K562 (cell line): ENCODE measurements at regions not wholly inside any gene's neighbourhood (a gene's known extent, or its start where the extent isn't known, plus 50 kb on each side); places are given as distances from the start of the nearest gene placed in this dataset.
"Not testable (repeated sequence)": the region's sequence is repeated elsewhere in the genome, so short reads cannot be mapped to it uniquely, and the experiment has no call there.

Source experiments
- ATAC-seq: fragments of 200-7000 bp; cut with Tn5 transposase; 3 replicates; pipeline ENCODE4 v1.9.1; 2020; ENCODE audit warnings: moderate library complexity
- BruUV-seq: library from RNA; stranded (reverse); fragments of 400-500 nt; replicated peaks from 2 replicates; lab custom pipeline; 2021; lab: Mats Ljungman, UMichigan
- CTCF ChIA-PET: fragments of 300-600 bp; formaldehyde crosslinking; extraction: SDS; loops from one replicate; lab custom pipeline; 2021; ENCODE audit warnings: low intra/inter-chr PET ratio; lab: Yijun Ruan, JAX
- POLR2A ChIA-PET: fragments of 300-600, 350-650 bp; sonication (Branson Sonifier 250); formaldehyde crosslinking; extraction: SDS; loops from one replicate; lab custom pipeline; 2021; ENCODE audit warnings: antibody characterized with exemption, inconsistent platforms; lab: Yijun Ruan, JAX
- DNase-seq, 4 experiments: peaks; one replicate each; pipeline versions ENCODE4 v3.0.0 to v3.0.0-alpha.2; 2011 to 2018; ENCODE audit warnings: low spot score in 3 of 4, mixed read lengths in 3 of 4; ENCODE audit errors: extremely low read depth in 1 of 4
- FAIRE-seq: peaks from 2 replicates; lab custom pipeline; 2011; peaks lifted over from hg19 to GRCh38; lab: Jason Lieb, UNC
- H2AFZ ChIP-seq: 2 replicates; pipeline ENCODE4 v1.6.0; 2011; ENCODE audit warnings: low read depth, low read length, control low read depth, inconsistent platforms
- H3K27ac ChIP-seq: fragments of 200-600 bp; 3 replicates; pipeline ENCODE4 v1.8.0; 2011; ENCODE audit warnings: low read depth, mild to moderate bottlenecking, control low read depth, inconsistent platforms, low read length, moderate library complexity, mixed read lengths; ENCODE audit errors: extremely low read depth
- H3K27me3 ChIP-seq, 2 experiments: fragments of 300-600 bp in 1 of 2; 2 replicates in 1 of 2; 3 replicates in 1 of 2; pipeline versions ENCODE4 v1.6.0 to v1.8.0; 2011; ENCODE audit warnings: inconsistent platforms in 2 of 2, low read length in 2 of 2, mild to moderate bottlenecking in 1 of 2, mixed read lengths in 1 of 2, moderate library complexity in 1 of 2; ENCODE audit not compliant: control insufficient read depth in 2 of 2, insufficient read depth in 2 of 2
- H3K36me3 ChIP-seq: fragments of 300-600 bp; 3 replicates; pipeline ENCODE4 v1.8.0; 2011; ENCODE audit warnings: mild to moderate bottlenecking, low read length, inconsistent platforms; ENCODE audit not compliant: control insufficient read depth, insufficient read depth
- H3K4me1 ChIP-seq, 2 experiments: fragments of 200-600 bp in 1 of 2; replicated peaks in 1 of 2; 2 replicates in 1 of 2; 3 replicates in 1 of 2; pipeline versions ENCODE4 v1.5.1 to v1.8.0; 2011; ENCODE audit warnings: inconsistent platforms in 2 of 2, low read length in 2 of 2, mild to moderate bottlenecking in 1 of 2, mixed read lengths in 1 of 2, moderate library complexity in 1 of 2; ENCODE audit not compliant: control insufficient read depth in 2 of 2, insufficient read depth in 2 of 2
- H3K4me2 ChIP-seq: 2 replicates; pipeline ENCODE4 v1.6.1; 2011; ENCODE audit warnings: low read length, control low read depth, inconsistent platforms, mixed read lengths; ENCODE audit not compliant: insufficient read depth
- H3K4me3 ChIP-seq: fragments of 200-600 bp; sonication (generic), shearing (Covaris generic); 2 replicates; pipeline ENCODE4 v1.5.1; 2016; ENCODE audit warnings: control low read depth, inconsistent platforms
- H3K79me2 ChIP-seq: fragments of 200-600 bp; 3 replicates; pipeline ENCODE4 v1.8.0; 2011; ENCODE audit warnings: low read length, inconsistent platforms; ENCODE audit not compliant: control insufficient read depth, insufficient read depth
- H3K9ac ChIP-seq, 2 experiments: 2 replicates each; pipeline versions ENCODE4 v1.6.0 to v1.6.1; 2011; ENCODE audit warnings: low read depth in 2 of 2, low read length in 2 of 2, control low read depth in 1 of 2, inconsistent platforms in 1 of 2, mild to moderate bottlenecking in 1 of 2, mixed read lengths in 1 of 2; ENCODE audit not compliant: insufficient read depth in 1 of 2
- H3K9me1 ChIP-seq: one replicate; pipeline ENCODE4 v1.6.0; 2011; ENCODE audit warnings: inconsistent platforms, mild to moderate bottlenecking, low read length, moderate library complexity; ENCODE audit not compliant: control insufficient read depth, insufficient read depth
- H3K9me3 ChIP-seq: replicated peaks from 2 replicates; pipeline ENCODE4 v1.5.1; 2011; ENCODE audit warnings: low read depth, low read length, inconsistent platforms; ENCODE audit not compliant: control insufficient read depth, insufficient read depth
- H4K20me1 ChIP-seq: replicated peaks from 2 replicates; pipeline ENCODE4 v1.6.1; 2011; ENCODE audit warnings: low read length, inconsistent platforms, mixed read lengths; ENCODE audit not compliant: control insufficient read depth, insufficient read depth
- GTF2B ChIP-seq: IDR thresholded peaks from 2 replicates; pipeline ENCODE4 v1.6.1; 2011; ENCODE audit not compliant: insufficient read length; ENCODE audit errors: extremely low read depth
- MCM5 ChIP-seq: fragments of 450-650 bp; IDR thresholded peaks from 2 replicates; pipeline ENCODE4 v1.6.1; 2016; ENCODE audit warnings: low read depth
- PHB ChIP-seq: fragments of 250-450 bp; sonication (Bioruptor Pico); IDR thresholded peaks from 2 replicates; pipeline ENCODE4 v1.5.0; 2021
- WGBS: fragments of 100-300 bp; shearing (Covaris generic); methylation state at CpG from one replicate; pipeline ENCODE4 v1.1.6; 2016; ENCODE audit warnings: low coverage, mixed read lengths; ENCODE audit not compliant: insufficient coverage; ENCODE audit errors: missing lambda C conversion rate; 5-methylcytosine and 5-hydroxymethylcytosine counted together
- in situ Hi-C: fragments of 300-500 bp; cut with MboI; formaldehyde crosslinking; loops from 4 replicates; pipeline ENCODE4 v1.15.0; 2018; ENCODE audit warnings: inconsistent platforms, mixed read lengths
- intact Hi-C: fragments of 100-400 bp; cut with micrococcal nuclease; formaldehyde crosslinking; loops from 2 replicates; pipeline ENCODE4 v1.14.2; 2022

- no TSS peak for BruUV-seq
- H3K9me3 ChIP-seq, result no peaks in the 10 kb centered on the region
- TF ChIP-seq MCM5, result no peak
- TF ChIP-seq GTF2B, result no peak
- TF ChIP-seq PHB (CRISPR knock-in tag), result no peak
- H2AFZ ChIP-seq, result no peak overlapping the region
- H3K4me1 ChIP-seq, result no peaks in the 10 kb centered on the region
- no peaks in the 10 kb centered on the region for H4K20me1 ChIP-seq
- no peak for DNase-seq
- no peaks in the 10 kb centered on the region for H3K79me2 ChIP-seq
- no peak for ATAC-seq
- no peaks in the 10 kb centered on the region for H3K9me1 ChIP-seq
- no peak overlapping the region for H3K4me3 ChIP-seq
- no CpG with 5 or more reads among the region's 3 CpGs for WGBS
- POLR2A ChIA-PET, result no interaction called here
- intact Hi-C loops (no loop called here), in situ Hi-C loops (no loop called here)
- FAIRE-seq, result no peak
- no peak overlapping the region for H3K27ac ChIP-seq
- no peaks in the 10 kb centered on the region for H3K27me3 ChIP-seq
- CTCF ChIA-PET, result no interaction called here
- H3K36me3 ChIP-seq, result no peaks in the 10 kb centered on the region
- H3K9ac ChIP-seq, result no peak overlapping the region
- H3K4me2 ChIP-seq, result no peak overlapping the region
These were observed 440.6 kb upstream of the IZUMO3 start for GRCh38 chr9:24986331-24986730.

- FAIRE-seq, H3K27ac ChIP-seq, DNase-seq, H3K79me2 ChIP-seq, CTCF ChIA-PET, H3K9me3 ChIP-seq, H3K4me3 ChIP-seq, H2AFZ ChIP-seq, in situ Hi-C loops, H3K36me3 ChIP-seq, H3K9ac ChIP-seq, POLR2A ChIA-PET, H3K9me1 ChIP-seq, BruUV-seq, ATAC-seq, intact Hi-C loops, H3K4me2 ChIP-seq, H3K27me3 ChIP-seq, H3K4me1 ChIP-seq, H4K20me1 ChIP-seq: not testable (repeated sequence)
- WGBS, result no CpG with 5 or more reads among the region's 8 CpGs
These were observed 425.1 kb upstream of the IZUMO3 start for GRCh38 chr9:24970780-24971179.
